HG02852 (cell line): ENCODE measurements at regions not wholly inside any gene's neighbourhood (a gene's known extent, or its start where the extent isn't known, plus 50 kb on each side); places are given as distances from the start of the nearest gene placed in this dataset.
A peak's percentile ranks its signal among the peaks of the same experiment; 100 is the strongest.
"Not testable (repeated sequence)": the region's sequence is repeated elsewhere in the genome, so short reads cannot be mapped to it uniquely, and the experiment has no call there.

Experiments used
- ATAC-seq: cut with Tn5 transposase; IDR thresholded peaks from one replicate; pipeline ENCODE4 v1.9.1; 2021; ENCODE audit warnings: mild to moderate bottlenecking, moderate library complexity; ENCODE audit not compliant: unreplicated experiment

DNA sequence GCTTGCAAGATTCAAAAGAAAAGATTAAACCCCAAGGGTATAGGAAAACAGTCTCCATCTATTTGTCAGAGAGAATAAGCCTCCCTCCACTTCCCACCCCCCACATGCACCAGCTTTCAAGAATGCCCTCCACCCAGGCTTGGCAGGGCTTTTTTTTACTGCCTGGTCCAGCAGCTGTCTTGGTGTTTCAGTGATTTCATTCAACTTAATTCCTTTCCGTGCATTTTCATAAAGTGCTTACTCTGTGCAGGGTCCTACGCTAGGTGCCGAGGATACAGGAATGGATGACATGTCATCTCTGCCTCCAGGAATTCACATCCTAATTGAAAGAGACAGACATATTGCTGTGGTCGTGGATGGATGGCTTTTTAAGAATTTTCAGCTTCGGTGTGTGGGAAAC is 117.9 kb downstream of the LRATD1 start:
- ATAC-seq = no peak

DNA sequence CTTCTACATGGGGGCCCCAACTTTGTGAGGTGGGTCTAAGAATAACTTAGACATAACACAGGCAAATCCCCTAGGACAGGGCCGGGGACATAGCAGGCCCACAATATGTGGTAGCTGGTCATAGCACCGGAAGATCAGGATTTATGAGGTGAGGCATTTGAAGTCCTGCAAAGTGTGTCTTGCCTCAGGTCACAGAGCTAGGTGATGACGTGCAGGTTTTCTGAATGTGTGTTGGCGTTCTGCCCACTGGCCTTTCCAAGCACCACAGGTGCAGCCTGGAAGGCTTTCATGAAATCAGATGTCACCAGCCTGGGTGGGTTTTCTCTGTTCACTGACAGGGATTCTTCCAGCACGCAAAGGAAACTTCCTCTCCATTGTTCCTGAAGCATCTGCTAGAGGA is 119.1 kb downstream of the LRATD1 start:
- no peak for ATAC-seq

DNA sequence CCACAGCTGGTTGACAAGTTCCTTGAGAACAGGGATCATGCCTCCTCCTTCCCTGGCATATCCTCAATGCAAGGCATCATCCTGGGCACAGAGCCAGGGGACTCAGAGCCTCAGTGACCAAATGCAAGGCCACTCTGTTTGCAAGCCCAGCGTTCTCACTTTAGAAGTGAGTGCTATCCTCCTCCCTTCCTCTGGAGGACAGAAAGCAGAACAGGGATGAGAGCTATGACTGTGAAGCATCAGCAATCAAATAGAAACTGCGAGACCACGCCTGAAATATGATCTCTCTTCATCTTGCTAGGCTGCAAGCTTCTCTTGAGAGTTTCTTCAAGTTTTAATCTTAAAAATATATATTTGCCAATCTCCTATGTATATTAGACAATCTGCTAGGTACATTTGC is 119.8 kb downstream of the LRATD1 start:
- ATAC-seq = peak; percentile 83

DNA sequence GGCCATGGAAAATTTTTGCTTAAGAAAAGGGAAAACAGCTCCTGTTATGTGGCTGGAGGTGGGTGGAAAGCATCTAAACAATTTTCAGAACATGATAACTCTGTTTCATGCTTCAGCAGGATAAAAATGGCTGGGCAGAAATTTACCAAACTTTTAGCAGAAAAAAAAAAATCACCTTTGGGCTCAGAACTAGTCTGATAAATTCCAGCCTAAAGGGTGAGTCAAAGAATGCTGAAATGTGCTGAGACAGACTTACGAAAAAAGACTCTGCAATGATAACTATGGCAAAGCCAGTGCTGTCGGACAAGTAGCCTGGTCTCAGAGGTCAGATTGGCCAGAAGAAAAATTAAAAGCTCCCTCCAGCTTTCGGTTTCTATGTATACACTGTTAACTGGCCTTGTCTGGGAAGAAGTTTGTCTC is 123.6 kb downstream of the LRATD1 start:
- ATAC-seq = no peak

DNA sequence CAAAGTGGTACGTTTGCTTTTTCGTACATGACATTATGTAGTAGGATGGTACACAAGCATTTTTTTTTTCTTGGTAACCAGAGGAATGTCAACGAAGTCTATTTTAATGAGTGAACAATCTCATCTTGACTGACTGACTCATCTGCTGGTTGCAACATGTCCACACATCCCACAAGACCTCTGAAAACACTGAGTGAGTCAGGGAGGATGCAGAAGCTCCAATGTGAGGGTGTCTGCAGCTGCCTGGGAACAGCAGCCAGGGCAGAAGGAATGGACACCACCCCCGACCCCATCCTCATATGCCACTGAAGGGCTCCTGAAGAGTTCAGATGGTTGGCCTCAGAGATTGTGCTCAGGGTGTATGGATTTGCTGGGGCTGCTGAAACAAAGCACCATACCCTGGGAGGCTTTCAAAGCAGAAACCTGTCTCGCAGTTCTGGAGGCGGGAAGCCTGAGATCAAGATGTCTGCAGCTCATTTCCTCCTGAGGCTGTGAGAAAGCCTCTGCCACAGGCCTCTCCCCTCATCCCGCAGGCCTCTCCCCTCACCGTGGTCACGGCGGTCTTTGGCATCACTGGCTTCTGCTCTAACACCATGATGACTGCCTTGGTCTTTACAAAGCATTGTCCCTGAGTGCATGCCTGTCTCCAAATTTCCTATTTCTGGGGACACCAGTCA is 124.6 kb downstream of the LRATD1 start:
- ATAC-seq = no peak

DNA sequence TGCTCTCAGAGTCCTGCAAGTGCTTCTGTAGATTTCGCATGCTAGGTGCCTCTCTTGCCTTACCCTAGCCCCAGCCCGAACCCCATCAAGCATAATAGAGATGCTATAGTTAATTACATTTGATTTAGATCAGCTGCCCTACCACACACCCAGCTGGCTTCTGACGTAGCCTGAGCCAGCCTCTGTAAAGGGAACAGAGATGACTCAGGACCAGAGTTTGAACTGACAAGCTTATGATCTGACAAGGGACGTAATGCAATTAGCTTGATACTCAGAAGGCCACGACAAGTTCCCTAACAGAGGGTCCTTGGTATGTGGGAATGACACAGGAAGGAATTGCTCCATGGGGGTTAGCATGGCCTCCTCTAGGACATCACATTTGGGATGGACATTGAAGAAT is 126.6 kb downstream of the LRATD1 start:
- ATAC-seq = no peak

DNA sequence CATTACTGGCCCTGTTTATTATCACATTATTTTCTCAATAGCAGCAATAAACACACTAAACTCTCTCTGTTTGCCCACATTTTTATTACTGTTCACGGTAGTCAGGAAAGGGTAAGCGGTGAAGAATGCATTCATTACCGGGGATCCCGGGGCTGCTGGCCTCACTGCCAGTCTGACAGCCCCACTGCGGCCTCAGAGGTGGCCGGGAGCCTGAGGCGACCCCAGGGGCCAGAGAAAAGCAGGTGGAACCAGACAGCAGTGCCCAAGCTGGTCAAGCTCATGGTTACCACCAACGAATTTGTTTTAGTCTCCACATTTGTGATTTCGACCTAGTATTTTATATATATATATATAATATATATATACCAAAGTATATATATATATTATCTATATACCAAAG is 127.7 kb downstream of the LRATD1 start:
- ATAC-seq = no peak

DNA sequence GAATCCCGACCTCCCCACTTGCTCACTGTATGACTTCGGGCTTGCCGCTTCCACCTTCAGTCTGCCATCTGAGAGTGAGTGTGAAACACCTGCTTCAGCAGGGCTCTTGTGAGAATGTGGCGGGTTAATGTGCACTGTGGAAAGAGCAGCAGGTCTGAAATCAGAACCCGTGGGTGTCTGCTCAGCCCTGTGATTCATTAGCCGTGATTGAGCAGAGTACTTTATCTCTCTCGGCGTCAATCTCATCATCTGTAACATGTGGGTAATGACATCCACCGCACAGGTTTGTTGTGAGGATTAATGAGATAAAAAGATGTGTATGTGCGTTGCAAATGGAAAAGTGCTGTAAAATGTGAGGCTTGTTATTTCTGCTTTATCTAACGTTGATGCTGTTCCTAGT is 128.6 kb downstream of the LRATD1 start:
- no peak for ATAC-seq

DNA sequence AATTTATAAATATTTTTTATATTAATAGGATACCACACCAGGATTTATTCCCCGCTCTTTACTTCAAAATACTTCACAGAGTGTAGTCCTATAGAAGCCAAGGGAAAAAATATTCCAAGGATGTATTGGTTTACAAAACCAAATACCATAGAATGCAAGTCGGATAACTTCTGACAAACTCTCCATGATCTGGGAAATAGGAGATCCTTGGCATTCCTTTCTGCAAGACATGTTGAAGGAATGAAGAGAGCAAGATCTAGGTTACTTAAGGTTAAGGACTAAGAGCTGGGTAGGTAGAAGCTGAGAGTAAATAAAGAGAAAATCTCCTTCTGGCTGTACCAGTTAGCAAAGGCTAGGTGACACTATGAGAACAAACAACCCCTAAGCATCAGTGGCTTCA is 141.2 kb downstream of the LRATD1 start:
- no peak for ATAC-seq

DNA sequence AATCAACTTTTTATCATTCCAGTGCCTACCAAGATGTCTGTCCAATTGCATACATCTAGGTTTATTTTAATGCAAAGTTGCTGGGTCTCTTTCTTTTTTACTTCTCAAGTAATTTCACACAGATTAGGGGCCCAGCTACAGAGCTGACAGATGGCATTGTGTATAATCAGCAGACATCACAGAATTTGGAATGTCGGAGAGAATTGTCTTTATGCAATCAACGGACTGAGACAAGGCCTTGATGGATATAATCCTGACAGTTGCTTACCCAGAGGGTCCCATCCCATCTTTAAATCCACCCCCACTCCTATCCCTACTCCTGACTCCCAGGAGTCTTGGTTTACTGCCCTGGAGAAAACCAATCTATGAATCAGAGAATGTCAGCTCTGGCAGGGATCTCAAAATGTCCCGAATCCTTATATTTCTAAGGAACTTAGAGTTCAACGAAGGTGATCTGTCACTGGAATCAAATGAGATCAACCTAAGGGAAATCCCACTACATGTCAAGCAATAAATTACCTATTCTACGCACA is 142.0 kb downstream of the LRATD1 start:
- no peak for ATAC-seq

DNA sequence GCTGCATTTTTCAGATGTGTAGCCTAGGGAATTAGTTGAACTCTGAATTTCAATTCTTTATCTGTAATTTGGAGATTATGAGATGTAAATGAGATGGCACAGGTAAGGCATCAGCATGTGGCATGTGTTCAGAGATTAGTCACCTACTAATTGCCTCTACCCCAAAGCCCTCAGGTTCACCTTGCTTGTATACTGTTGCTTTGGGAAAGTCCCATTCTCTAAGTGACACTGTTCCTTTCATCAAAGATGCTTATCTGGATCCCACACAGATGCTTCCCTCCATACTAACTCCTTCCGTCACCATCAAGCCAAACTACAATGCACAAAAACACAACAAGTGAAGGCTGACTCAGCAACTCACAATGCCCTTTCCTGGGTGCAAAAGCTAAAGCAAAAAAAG is 143.7 kb downstream of the LRATD1 start:
- ATAC-seq = no peak

DNA sequence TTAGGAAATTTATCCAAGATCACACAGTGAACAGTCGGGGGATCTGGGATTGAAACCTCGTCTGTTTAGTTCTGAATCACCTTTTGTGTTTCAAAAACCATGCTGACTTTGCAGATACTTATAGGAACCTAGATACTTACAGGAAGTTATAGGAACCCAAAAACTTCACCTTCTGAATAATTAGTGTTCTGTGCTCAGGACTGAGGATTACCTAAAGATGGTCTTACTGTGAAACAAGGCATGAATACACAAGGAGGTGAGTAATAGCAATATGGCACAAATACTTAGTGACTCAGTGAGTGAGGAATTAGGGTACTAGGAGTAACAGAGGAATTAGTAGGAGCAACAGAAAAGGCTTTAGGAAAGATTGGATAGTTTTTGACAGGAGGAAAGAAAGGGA is 145.5 kb downstream of the LRATD1 start:
- ATAC-seq = no peak

DNA sequence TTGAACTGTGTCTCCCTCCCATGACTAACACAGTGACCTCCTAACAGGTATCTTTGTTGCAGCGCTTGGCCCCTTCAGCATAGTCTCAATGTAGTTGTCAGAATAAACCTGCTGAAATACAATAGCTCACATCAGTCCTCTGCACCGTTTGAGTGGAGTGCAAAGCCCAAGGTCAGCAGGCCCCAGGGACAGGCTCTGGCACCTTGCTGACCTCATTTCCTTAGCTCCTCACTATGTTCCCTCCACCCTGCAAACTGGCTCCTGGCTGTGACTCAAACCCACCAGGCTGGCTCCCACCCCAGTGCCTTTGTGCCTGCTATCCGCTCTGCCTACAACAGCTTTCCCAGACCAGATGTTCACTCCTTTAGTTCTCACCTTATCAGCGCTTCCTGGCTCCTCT is 146.7 kb downstream of the LRATD1 start:
- no peak for ATAC-seq

DNA sequence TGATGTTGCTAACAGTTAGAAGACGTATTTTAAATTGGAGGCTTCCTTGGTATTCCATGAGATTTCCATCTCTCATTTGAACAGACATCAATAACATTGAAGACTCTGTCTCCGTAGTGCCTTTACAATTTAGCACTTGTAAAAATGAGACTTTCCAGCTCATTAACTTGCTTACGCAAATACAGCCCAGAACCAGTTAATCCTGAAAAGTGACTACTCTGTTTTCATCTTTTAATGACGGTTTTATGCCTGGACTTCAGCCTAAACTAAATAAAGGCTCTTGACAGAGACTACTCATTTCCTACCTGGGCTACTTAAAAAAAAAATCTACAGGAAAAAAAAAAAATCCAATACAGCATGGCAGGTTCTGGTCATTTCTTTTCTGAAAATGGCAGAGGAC is 148.6 kb downstream of the LRATD1 start:
- no peak for ATAC-seq

DNA sequence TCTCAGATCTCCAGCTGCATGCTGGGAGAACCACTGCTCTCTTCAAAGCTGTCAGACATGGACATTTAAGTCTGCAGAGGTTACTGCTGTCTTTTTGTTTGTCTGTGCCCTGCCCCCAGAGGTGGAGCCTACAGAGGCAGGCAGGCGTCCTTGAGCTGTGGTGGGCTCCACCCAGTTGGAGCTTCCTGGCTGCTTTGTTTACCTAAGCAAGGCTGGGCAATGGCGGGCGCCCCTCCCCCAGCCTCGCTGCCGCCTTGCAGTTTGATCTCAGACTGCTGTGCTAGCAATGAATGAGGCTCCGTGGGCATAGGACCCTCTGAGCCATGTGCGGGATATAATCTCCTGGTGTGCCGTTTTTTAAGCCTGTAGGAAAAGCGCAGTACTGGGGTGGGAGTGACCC is 156.3 kb downstream of the LRATD1 start:
- not testable (repeated sequence) for ATAC-seq

DNA sequence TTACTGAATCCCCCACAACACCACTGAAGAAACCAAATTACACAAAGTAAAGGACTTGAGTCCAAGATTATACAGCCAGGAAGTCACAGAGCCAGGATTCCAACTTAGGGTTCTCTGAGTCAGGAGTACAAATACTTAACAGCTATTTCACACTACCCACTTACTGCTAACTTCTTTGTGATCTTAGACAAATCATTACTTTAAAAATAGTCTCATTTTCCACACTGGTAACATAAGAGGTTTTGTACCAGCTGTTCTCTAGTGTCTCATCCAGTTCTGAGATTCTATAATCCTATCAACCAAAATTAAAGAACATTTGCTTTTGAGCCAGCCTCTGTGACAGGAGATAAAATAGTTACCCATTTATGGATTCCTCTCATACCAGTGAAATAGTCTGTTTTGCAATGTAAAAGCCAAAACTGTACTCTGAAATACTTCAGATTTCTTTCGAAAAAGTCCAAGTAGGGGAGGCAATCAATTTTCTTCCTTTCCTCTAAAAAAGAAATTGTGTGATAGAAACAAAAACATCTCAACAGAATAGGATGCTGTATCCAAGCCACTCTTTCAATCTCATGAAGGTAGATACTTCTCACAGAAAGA is 157.6 kb downstream of the LRATD1 start:
- ATAC-seq = no peak

DNA sequence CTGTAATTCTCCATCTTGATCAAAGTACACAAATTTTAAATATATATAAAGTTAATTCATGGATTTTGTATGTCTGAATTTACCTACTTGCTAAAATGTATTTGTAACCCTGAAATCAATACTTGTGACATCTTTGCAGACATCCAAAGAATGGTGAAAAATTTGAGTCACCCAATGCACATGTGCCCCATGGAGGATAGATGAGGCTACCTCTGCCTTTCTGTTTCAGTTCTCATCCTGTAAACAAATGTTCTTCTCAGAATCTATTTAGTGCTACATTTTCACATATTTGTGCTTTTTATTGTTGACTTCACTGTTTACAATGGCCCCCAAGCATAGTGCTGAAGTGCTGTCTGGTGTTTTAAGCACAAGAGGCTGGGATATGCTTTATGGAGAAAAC is 171.5 kb downstream of the LRATD1 start:
- ATAC-seq = no peak

DNA sequence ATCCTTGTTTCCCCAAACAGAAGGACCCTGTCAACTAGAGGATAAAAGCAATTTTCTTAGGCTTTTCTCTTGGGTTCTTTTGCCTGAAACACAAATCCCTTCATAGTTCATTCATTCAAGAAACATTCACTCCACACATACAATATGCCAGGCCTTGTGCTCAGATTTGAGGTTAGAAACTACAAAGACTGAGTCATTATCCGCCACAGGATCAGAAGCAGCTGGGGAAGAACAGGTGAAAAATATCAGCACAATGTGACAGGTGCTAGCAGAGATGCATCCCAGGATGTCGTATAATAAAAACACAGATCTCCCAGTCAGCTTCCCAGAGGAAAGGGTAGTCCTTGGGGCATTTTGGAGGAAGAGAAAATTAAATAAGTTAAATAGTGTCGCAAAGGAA is 172.4 kb downstream of the LRATD1 start:
- no peak for ATAC-seq

DNA sequence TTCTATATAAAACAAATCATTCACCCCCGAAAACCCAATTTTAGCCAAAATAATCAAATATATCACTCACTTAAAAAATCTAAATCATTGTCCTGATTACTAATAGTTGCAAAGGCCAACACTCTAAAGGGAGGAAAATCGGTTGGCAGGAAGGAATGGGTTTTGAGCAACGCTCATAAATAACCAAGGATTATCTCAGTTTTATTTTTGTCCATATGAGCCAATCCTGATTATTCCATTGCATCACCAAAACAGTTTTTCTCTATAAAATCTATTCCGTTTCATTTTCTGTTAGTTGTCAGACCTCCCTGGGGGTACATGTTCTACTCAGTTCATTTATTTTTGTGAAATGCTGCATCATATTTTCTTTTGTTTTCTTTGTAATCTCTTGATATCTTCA is 174.1 kb downstream of the LRATD1 start:
- ATAC-seq = no peak

DNA sequence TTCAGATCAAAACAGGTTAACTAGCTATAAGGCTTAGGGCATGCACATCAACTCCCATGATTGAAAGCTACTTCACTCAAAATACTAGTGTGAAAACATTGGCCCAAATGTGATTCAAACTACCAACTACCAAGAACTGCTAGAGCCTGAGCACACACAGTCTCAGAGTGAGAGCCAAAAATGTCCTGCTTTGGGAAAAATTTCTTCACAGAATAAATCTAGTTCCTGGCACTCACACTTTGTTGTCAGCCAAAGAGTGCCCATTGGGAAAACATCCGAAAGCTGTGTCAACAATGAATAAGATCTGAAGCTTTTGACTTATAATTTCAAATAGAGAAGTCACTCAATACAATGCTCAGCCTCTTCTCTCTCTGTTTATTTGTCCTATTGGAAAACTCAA is 182.7 kb downstream of the LRATD1 start:
- no peak for ATAC-seq

DNA sequence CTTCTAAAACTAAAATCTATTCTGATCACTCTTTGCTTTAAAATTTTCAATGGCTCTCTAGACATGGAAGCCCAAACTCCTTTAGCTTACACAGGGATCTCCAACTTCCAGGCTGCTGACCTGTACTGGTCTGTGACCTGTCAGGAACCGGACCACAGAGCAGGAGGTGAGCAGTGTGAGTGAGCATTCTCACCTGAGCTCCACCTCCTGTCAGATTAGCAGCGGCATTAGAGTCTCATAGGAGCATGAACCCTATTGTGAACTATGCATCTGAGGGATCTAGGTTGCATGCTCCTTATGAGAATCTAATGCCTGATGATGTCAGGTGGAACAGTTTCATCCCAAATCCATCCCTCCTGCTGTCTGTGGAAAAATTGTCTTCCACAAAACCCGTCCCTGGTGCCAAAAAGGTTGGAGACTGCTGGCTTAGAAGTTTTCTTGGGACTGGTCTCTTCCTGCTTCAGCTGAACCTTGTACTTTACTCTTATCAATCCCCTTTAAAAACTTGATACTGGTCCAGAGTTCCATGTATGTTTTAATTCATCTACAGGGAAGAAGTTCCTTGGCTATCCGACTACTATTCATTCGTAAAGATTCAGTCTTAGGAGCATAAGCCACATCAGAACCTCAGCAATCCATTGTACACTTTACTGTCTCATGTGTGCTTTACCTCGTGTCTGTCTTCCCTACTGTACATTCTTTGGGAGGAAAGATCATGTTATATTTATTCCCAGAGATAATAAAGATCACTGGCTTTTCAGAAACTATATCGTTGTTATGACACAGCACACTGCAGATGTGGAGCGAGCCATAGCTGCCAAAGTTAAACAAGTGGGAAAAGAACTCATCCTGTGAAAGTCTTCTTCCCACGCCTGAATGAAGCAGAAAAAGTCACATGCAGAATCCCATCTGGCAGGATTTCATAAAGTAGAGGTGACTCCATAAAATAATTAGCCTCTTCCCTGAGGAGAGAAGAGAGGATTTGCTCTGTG is 183.8 kb downstream of the LRATD1 start:
- ATAC-seq = no peak

DNA sequence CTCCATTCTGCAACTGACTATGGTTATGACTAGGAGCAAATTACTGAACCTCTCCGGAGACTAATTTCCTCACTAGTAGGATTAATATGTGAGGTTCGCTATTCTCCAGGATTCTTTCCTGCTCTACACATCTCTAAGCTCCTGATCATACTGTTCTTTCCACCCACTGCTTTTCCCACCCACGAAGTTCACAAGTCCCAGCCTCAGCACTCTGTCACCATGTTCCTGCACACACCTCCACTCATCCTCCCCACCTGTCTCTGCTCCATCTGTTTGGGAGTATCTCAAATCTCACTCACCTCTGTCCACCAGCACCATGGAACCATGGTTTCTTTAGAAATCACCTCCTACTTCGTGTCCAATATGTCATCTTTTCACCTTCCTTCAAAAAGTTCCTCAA is 185.3 kb downstream of the LRATD1 start:
- ATAC-seq = no peak
